Brain microvascular endothelial cell (primary cell): ENCODE measurements at regions not wholly inside any gene's neighbourhood (a gene's known extent, or its start where the extent isn't known, plus 50 kb on each side); places are given as distances from the start of the nearest gene placed in this dataset.

Experiments
- DNase-seq: peaks from one replicate; pipeline ENCODE4 v3.0.0-alpha.2; 2020
- H3K27ac ChIP-seq: fragments of 250-450 bp; sonication (Bioruptor Pico); 2 replicates; pipeline ENCODE4 v1.5.1; 2020; ENCODE audit warnings: mild to moderate bottlenecking, moderate library complexity
- H3K27me3 ChIP-seq: fragments of 250-450 bp; sonication (Bioruptor Pico); replicated peaks from 2 replicates; pipeline ENCODE4 v1.5.1; 2020; ENCODE audit warnings: mild to moderate bottlenecking
- H3K36me3 ChIP-seq: fragments of 250-450 bp; sonication (Bioruptor Pico); replicated peaks from 2 replicates; pipeline ENCODE4 v1.5.1; 2020; ENCODE audit warnings: mild to moderate bottlenecking
- H3K4me3 ChIP-seq: 2 replicates; pipeline ENCODE4 v1.5.1; 2011; ENCODE audit warnings: low read depth, mild to moderate bottlenecking, control low read depth, low read length, moderate library complexity
- CTCF ChIP-seq: IDR thresholded peaks from 2 replicates; pipeline ENCODE4 v1.5.1; 2011; ENCODE audit warnings: low read depth, mild to moderate bottlenecking, moderate library complexity, low read length, control low read depth, inconsistent platforms; ENCODE audit errors: missing control alignments
- in situ Hi-C: cut with HindIII; loops from 2 replicates; pipeline ENCODE4 v1.10.0; 2017; ENCODE audit warnings: low sequenced_read_pairs, low pct_ligation_motif_present

DNA sequence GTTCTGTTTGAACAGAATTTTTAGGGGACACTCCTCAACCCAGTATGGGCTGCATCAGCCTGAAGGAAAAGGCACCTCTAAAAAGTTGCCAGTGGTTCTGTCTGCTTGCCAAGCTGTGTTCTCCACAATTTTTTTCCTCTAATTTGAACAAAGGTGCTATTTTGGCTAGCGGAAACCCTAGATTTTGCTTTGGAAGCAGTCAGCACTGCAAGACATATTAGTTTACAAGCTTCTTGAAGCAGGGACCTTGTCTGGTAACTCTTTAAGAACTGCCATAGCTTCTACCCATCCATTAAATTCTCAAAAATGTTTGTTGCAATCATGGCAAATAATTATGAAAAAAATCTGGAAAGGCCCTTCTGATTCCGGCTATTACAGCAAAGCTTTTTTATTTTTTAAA lies 75.6 kb upstream of the HEPHL1 start:
- Histone ChIP-seq H3K27me3 (no peaks in the 10 kb centered on the region), H3K27ac (no peak overlapping the region), H3K36me3 (no peaks in the 10 kb centered on the region), H3K4me3 (no peak overlapping the region)
- no peak for TF ChIP-seq CTCF
- in situ Hi-C loops: no loop called here
- no peak for DNase-seq

GRCh38 chr11:93952082-93952780 lies 68.9 kb upstream of the HEPHL1 start:
- Histone ChIP-seq H3K4me3 (no peak overlapping the region), H3K27me3 (no peaks in the 10 kb centered on the region), H3K36me3 (no peaks in the 10 kb centered on the region), H3K27ac (no peak overlapping the region)
- DNase-seq: no peak
- in situ Hi-C loops: no loop called here
- TF ChIP-seq CTCF: no peak

DNA sequence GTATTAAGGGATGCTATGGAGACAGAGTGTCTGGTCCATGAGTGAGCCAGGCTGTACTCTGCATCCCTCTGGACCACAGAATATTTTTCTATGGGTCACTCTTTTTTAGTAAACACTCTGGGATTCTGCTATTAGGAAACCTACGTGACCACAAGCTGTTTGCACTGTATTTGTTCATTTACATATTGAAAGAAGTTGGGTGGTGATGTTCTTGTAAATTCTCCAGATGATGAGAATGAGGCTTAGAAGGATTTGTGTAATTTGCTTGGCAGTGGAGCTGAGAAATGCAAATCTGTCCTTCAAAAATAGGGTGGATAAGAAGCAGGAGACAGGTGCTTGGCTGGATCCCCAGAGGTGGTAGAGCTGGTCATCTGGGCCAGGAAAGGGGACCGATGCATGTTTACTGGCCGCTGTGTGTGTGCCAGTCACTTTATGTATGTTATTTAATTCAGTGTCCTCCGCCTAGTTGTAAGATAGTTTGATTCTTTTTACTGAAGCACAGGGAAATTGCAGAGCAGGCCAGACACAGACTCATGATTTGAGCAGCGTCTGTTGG lies 63.7 kb upstream of the HEPHL1 start:
- no peak overlapping the region for H3K27ac ChIP-seq
- in situ Hi-C loops: no loop called here
- H3K36me3 ChIP-seq: no peaks in the 10 kb centered on the region
- no peak for DNase-seq
- no peaks in the 10 kb centered on the region for H3K27me3 ChIP-seq
- no peak overlapping the region for H3K4me3 ChIP-seq
- TF ChIP-seq CTCF: no peak

- DNase-seq: no peak
- Histone ChIP-seq H3K27me3 (no peaks in the 10 kb centered on the region), H3K36me3 (no peaks in the 10 kb centered on the region), H3K27ac (no peak overlapping the region), H3K4me3 (no peak overlapping the region)
- no peak for TF ChIP-seq CTCF
- in situ Hi-C loops: no loop called here
These were observed 62.2 kb upstream of the HEPHL1 start for GRCh38 chr11:93958991-93959390.

- Histone ChIP-seq H3K36me3 (no peaks in the 10 kb centered on the region), H3K27ac (no peak overlapping the region), H3K27me3 (no peaks in the 10 kb centered on the region)
These were observed 61.5 kb upstream of the HEPHL1 start for GRCh38 chr11:93959663-93960062.

More at GRCh38 chr11:93959663-93960062, 61.5 kb upstream of the HEPHL1 start:
- TF ChIP-seq CTCF: no peak
- no peak overlapping the region for H3K4me3 ChIP-seq
- in situ Hi-C loops: no loop called here
- no peak for DNase-seq
